ENCODE measurements at regions not wholly inside any gene's neighbourhood (a gene's known extent, or its start where the extent isn't known, plus 50 kb on each side); places are given as distances from the start of the nearest gene placed in this dataset.

DNA sequence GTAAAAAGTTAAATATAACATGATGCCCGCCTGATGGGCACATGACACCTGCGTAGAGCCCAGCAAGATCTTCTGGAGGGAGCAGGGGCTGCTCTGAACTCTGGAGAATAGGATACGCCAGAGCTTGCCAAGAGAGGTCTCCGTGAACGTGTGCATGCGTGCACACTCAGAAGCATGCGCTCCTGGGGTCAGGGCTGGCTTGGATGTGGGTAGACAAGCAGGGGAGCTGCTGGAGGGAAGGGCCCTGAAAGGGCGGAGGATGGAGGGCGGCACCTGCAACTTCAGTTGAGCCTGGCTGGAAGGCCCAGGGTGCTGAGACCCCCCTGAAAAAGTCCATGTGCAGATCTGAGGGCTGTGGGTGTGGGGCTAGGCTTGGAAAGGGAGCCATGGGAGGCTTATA, 828.4 kb upstream of the SALL3 start:
- DNase-seq (ENCODE audit: low read depth): no peak
- TF ChIP-seq, protein P1, sequence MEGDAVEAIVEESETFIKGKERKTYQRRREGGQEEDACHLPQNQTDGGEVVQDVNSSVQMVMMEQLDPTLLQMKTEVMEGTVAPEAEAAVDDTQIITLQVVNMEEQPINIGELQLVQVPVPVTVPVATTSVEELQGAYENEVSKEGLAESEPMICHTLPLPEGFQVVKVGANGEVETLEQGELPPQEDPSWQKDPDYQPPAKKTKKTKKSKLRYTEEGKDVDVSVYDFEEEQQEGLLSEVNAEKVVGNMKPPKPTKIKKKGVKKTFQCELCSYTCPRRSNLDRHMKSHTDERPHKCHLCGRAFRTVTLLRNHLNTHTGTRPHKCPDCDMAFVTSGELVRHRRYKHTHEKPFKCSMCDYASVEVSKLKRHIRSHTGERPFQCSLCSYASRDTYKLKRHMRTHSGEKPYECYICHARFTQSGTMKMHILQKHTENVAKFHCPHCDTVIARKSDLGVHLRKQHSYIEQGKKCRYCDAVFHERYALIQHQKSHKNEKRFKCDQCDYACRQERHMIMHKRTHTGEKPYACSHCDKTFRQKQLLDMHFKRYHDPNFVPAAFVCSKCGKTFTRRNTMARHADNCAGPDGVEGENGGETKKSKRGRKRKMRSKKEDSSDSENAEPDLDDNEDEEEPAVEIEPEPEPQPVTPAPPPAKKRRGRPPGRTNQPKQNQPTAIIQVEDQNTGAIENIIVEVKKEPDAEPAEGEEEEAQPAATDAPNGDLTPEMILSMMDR (IDR thresholded peaks at IDR 0.05; ENCODE audit: insufficient read depth, low read length): no peak
- no peak overlapping the region for H3K4me3 ChIP-seq (ENCODE audit: low read depth, low read length)

DNA sequence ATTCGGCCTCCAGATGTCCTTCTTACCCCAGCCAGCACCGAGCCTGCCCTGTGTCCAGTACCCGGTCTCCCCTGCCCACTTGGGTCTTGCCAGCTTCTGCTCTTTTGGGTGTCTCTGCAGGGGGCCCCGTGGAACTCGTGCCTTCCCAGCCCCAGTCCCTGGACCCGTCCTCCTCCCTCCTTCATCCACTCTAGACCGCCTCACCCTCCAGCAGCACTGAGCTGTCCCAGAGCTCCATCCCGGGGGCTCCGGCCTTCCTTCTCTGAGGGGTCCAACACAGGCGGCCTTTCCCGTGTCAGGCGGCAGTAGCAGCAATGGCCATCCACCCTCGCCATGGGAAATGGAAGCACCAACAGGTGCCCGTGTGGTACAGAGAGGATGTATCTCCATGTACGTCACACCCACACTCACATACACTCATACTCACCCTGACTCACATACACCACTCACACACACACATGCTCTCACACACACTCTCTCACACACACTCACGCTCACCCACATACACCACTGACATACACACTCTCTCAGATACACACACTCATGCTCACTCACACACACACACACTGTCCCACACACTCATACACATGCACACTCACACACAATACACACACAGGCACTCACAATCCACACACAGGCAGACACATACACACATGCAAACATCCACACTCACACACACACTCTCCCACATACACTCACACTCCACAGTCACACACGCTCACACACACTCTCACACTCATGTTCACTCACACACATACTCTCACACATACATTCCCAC, 827.5 kb upstream of the SALL3 start:
- no peak for DNase-seq (ENCODE audit: low read depth)
- TF ChIP-seq, protein P1 (IDR thresholded peaks at IDR 0.05; ENCODE audit: insufficient read depth, low read length): no peak
- H3K4me3 ChIP-seq (ENCODE audit: low read depth, low read length): no peak overlapping the region

DNA sequence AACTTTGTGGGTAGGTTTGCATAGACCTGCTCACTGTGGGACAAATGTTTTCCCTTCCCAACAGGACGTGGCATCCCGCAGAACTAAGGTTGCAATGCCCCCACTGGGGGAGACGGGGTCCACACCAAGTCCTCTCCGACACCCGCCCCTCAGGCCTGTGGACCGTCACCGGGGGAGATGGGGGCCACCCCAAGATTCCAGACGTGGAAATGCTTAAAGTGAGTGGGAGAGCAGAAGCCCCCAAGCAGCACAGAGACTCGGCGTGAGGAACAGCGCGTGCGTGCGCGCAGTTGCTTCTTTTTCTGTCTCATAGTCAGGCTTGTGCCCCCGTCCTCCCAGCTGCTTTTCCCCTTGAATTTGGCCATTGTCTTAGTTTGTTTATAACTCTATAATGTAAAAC, 826.3 kb upstream of the SALL3 start:
- no peak for DNase-seq (ENCODE audit: low read depth)
- TF ChIP-seq, protein P1 (IDR thresholded peaks at IDR 0.05; ENCODE audit: insufficient read depth, low read length): no peak
- no peak overlapping the region for H3K4me3 ChIP-seq (ENCODE audit: low read depth, low read length)

DNA sequence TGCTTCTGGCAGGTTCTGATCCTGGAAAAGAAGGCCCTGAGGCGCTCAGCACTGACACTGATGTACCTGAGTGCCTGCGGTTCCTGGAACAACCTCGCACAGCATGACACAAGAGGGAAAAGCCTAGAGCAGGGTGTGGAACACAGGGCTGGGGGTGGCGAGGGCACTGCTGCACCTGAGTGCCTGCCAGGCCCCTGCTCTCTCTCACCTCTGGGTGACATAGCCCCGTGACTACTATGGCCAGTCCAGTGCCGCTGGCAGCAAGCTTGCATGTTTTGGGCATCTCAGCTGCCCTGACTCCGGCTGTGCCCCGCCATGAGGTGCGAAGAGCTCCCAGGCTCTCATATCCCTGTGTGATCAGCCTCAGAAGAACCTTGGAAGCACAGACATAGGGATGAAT, 825.2 kb upstream of the SALL3 start:
- TF ChIP-seq, protein P1 (IDR thresholded peaks at IDR 0.05; ENCODE audit: insufficient read depth, low read length): no peak
- DNase-seq (ENCODE audit: low read depth): no peak
- H3K4me3 ChIP-seq (ENCODE audit: low read depth, low read length): no peak overlapping the region

DNA sequence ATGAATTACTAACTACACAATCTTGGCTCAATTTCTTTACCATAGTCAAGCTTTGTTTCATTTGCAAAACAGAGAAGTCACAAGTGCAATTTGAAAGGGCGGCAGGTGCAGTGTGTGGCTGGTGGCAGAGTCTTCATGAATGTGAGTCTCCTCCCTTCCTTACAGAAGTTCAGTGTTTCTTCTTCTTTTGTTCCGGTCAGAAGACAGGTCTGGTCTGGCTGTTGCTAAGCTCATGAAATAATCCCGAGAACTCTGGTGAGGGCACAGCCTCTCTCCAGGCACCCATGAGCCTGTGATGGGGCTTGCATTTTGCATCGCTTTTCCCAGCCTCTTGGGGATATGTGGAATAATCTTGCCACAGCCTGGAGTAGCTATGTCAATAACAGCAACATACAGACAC, 824.8 kb upstream of the SALL3 start:
- DNase-seq (ENCODE audit: low read depth): no peak
- TF ChIP-seq, protein P1 (IDR thresholded peaks at IDR 0.05; ENCODE audit: insufficient read depth, low read length): no peak
- no peak overlapping the region for H3K4me3 ChIP-seq (ENCODE audit: low read depth, low read length)

DNA sequence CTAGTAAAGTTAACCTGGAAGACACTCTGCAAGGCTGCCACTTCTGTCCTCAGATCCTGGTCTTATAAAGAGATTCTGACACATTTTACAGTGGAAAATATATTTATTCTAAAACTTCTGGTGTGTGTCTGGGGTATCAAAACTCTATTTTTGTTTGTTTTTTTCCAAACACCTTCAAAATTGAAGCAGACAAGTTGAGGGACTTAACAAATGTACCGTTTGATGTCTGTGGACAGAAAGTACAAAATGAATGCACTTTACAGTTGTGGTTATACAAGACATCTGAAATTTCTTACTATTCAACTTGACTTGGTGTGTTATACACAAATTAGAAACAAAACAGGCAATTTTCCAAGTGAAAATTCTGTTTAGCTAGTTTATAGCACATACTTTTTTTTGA, 823.2 kb upstream of the SALL3 start:
- no peak for DNase-seq (ENCODE audit: low read depth)
- TF ChIP-seq, protein P1 (IDR thresholded peaks at IDR 0.05; ENCODE audit: insufficient read depth, low read length): no peak
- H3K4me3 ChIP-seq (ENCODE audit: low read depth, low read length): no peak overlapping the region

DNA sequence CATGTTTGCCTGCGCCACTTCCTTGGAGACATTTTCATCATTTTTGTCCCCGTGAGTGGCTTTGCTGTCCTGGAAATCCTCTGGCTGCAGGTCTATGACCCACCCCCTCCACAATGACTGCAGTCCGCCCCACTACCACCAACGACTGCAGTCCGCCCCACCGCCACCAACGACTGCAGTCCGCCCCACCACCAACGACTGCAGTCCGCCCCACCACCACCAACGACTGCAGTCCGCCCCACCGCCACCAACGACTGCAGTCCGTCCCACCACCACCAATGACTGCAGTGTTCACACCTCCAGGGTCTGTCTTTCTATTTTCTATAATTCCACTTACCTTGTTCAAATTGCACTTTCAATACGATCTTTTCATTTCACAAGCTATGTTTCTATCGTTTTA, 820.7 kb upstream of the SALL3 start:
- DNase-seq (ENCODE audit: low read depth): no peak
- no peak overlapping the region for H3K4me3 ChIP-seq (ENCODE audit: low read depth, low read length)
- TF ChIP-seq, protein P1 (IDR thresholded peaks at IDR 0.05; ENCODE audit: insufficient read depth, low read length): no peak

Data from fibroblast of the aortic adventitia (primary cell).